ENCODE measurements at regions not wholly inside any gene's neighbourhood (a gene's known extent, or its start where the extent isn't known, plus 50 kb on each side); places are given as distances from the start of the nearest gene placed in this dataset.
"Not testable (repeated sequence)": the region's sequence is repeated elsewhere in the genome, so short reads cannot be mapped to it uniquely, and the experiment has no call there.

DNA sequence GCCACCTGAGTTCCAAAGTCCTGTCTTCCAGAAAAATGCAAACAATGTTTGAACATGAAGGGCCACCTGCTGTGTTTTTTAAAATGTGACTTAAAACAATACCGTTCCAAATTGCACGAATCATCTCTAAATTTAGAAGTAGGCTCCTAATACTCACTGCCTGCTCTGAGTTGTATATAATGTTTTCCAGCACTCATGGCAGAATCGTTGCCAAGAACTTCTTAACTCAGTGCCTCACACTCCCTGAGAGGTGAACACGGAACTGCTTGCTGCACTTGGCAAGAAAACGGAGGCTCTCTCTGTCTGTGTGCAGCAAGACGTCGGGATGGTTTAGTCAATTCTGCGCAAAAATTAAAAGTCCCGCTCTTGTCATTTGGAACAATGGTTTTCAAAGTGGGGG lies 757.3 kb upstream of the AUTS2 start:
- no peak for DNase-seq (ENCODE audit: low read depth)

DNA sequence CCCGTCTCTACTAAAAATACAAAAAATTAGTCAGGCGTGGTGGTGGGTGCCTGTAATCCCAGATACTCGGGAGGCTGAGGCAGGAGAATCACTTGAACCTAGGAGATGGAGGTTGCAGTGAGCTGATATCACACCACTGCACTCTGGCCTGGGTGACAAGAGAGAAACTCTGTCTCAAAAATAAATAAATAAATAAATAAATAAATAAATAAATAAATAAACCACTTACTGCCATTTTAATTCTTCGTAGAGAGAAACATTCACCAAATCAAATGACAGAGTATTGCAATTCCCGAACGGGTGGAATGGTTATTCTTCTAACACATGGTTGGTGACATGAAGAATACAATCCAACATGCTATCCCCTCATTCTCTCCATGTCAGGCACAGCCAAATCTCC lies 754.3 kb upstream of the AUTS2 start:
- not testable (repeated sequence) for DNase-seq (ENCODE audit: low read depth)

DNA sequence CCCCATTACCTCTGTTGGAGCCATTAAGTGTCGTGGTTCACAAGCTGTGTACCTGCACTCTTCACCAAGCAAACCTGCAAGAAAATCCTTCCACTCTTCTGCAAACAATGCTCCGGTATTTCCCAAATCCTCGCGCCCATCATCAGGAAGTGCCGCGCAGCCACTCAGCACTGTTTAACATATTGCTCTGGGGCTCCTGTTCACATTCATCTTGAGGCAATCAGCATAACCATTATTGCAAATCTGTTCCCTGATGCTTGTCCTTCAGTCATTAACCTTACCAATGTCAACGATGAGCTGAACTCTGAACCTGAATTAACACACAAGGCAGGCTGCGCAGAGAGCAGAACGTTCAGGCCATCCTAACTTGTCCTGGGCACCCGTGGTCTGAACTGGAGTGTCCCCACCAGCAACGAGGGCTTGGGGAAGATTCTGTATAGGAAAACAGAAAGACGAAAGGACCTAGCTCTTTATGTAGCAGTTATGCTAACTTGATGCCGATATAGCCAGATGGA lies 751.4 kb upstream of the AUTS2 start:
- no peak for DNase-seq (ENCODE audit: low read depth)

DNA sequence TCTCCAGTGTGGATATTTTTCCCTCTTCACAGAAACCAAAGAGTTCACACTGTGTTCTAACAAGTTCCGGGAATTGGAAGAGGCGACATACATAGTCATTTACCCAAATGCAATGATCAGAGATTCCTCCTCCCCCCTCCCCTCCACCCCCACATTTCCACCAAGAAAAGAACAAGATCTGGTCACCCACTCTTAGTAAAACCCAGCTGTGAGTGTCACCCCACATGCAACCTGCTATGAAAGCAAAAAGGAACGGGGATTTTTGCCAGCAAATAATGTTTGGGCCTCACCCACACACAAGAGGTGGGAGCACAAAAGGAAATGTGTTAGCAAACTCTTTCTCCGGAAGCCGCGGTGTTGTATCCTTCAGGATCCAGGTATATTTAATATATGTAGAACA lies 745.0 kb upstream of the AUTS2 start:
- no peak for DNase-seq (ENCODE audit: low read depth)

GRCh38 chr7:68857571-68857970 lies 740.7 kb upstream of the AUTS2 start:
- no peak for DNase-seq (ENCODE audit: low read depth)

GRCh38 chr7:68858497-68858896 lies 739.8 kb upstream of the AUTS2 start:
- no peak for DNase-seq (ENCODE audit: low read depth)

DNA sequence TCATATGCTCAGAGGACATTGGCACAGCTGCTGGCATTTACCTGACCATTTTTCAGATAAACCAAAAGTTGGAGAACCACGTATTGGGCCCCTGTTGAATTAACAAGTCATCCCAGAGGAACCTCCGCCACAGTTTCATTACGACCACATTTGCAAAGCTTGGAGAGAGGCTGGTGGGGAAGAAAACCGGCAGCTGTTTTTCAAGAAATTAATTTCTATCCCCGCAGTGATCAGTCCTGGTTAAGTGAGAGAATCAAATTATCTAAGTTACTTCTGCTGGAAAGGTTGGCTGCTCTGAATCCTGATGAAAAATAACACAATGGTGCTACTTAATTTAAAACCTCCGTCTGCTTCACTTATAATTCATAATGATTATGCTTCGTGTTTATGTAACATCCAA lies 737.1 kb upstream of the AUTS2 start:
- DNase-seq (ENCODE audit: low read depth): no peak

GRCh38 chr7:68862261-68862660 lies 736.0 kb upstream of the AUTS2 start:
- DNase-seq (ENCODE audit: low read depth): no peak

- DNase-seq (ENCODE audit: low read depth): no peak
Measured at GRCh38 chr7:68862736-68863135, 735.5 kb upstream of the AUTS2 start.

- DNase-seq (ENCODE audit: low read depth): no peak
Measured at GRCh38 chr7:68865351-68866199, 732.7 kb upstream of the AUTS2 start.

DNA sequence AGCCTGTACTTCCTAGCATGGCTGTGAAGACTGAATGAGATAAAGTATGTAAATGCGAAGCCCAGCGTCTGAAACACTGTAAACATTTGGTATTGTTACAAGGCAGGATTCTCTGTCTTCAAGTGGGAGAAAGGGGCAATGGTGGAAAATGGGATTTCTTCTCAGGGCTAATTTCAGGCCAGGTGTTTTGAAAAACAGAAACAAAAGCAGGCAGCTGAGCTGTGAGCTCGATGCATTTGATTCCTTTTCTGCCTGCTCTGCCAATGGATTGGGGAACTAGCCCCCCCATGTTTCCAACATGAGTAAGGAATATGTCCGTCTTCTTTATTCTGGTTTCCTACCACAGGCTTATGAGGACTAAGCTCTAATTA lies 732.1 kb upstream of the AUTS2 start:
- DNase-seq (ENCODE audit: low read depth): no peak

DNA sequence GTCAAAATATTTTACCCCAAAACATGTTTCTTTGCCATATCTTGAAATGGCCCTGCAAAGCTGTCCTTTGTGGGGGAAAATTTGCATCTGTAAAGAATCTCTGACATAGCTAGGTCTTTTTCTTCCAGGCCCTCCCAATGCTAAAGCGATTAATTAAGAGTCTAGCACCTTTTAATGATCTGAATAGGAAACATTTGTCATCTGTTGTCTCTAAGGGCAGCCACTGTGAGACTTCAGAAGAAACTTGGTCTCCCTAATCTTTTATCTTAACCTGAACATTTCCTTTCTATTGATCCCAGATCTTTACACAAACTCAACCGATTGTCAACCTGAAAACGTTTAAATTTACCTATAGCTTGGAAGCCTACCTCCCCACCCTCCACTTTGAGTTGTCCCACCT lies 731.6 kb upstream of the AUTS2 start:
- not testable (repeated sequence) for DNase-seq (ENCODE audit: low read depth)

GRCh38 chr7:68868978-68869377 lies 729.3 kb upstream of the AUTS2 start:
- no peak for DNase-seq (ENCODE audit: low read depth)

- no peak for DNase-seq (ENCODE audit: low read depth)
Measured at GRCh38 chr7:68873616-68874015, 724.7 kb upstream of the AUTS2 start.

GRCh38 chr7:68875857-68876256 lies 722.4 kb upstream of the AUTS2 start:
- DNase-seq (ENCODE audit: low read depth): no peak

- not testable (repeated sequence) for DNase-seq (ENCODE audit: low read depth)
Measured at GRCh38 chr7:68887116-68887515, 711.2 kb upstream of the AUTS2 start.

GRCh38 chr7:68888971-68889385 lies 709.3 kb upstream of the AUTS2 start:
- no peak for DNase-seq (ENCODE audit: low read depth)

DNA sequence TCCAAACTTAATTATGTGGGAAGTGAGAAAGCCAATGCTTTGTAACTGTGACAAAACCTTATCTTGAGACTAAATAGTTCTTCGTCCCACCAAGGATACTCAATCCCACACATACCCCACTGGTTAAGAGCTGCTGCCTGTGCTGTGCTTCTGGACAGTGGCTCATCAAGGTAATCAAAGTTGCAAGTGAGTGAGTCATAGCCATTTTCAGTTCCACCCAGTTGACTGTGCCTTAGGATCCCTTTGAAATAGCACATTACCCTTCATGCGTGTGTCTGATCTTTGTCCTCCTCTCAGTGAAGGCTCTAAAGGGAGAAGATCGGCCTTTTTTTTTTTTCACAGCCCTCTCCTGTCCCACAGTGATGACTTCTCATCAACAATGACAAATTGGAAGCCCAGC lies 706.0 kb upstream of the AUTS2 start:
- DNase-seq (ENCODE audit: low read depth): peak; percentile 2

DNA sequence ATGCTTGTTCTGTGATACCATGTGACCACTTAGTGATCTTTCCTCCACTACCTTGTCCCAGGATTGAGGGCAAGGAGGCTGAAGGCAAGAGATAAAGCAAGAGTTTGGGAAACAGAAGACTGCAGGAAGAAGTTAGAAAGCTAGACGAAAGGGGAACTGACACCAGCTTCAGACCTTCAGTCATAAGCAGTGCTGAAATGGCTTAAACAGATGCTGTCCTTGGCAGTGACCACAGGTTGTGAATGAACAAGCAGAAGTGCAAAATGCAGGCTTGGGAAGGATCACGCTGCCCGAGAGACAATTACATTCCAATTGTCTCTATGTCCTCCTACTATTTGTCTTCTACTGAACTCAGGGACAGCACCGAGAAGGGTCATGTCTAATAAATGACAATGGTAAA lies 704.9 kb upstream of the AUTS2 start:
- no peak for DNase-seq (ENCODE audit: low read depth)

GRCh38 chr7:68899156-68899555 lies 699.1 kb upstream of the AUTS2 start:
- not testable (repeated sequence) for DNase-seq (ENCODE audit: low read depth)

GRCh38 chr7:68900096-68900495 lies 698.2 kb upstream of the AUTS2 start:
- no peak for DNase-seq (ENCODE audit: low read depth)

DNA sequence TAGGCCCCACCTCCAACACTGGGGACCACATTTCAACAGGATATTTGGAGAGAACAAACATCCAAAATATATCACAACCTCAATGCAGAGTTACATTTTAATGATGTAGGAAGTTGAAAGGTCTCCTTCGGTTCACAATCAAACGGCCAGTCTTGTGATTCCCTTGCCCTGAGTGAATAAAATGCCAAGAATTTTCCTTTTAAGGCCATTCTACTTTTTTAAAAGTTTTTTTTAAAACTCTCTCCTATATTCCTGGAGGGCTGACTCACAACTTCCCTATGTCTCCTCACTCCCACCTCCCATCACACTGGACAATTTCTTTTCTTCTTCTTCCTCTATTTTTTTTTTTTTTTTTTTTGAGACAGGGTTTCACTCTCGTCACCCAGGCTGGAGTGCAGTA lies 693.6 kb upstream of the AUTS2 start:
- DNase-seq (ENCODE audit: low read depth): no peak

- no peak for DNase-seq (ENCODE audit: low read depth)
Measured at GRCh38 chr7:68911754-68912153, 686.5 kb upstream of the AUTS2 start.

GRCh38 chr7:68914006-68914405 lies 684.3 kb upstream of the AUTS2 start:
- no peak for DNase-seq (ENCODE audit: low read depth)
